Heart left ventricle (tissue), 16 donors: ENCODE measurements at regions not wholly inside any gene's neighbourhood (a gene's known extent, or its start where the extent isn't known, plus 50 kb on each side); places are given as distances from the start of the nearest gene placed in this dataset.

Experiments
- ATAC-seq, 4 donors: fragments of 200-7000 bp; cut with Tn5 transposase; one replicate each; pipeline ENCODE4 v1.9.1; 2020 to 2022; ENCODE audit warnings: moderate library complexity in 4 of 4, mild to moderate bottlenecking in 3 of 4, moderate number of reproducible peaks in 1 of 4
- DNase-seq, 5 donors: peaks; one replicate each; pipeline ENCODE4 v3.0.0-alpha.2; 2020
- H3K27ac ChIP-seq, 12 donors: fragments of 200-600 bp; sonication (generic) in 4 of 12; one replicate each; pipeline versions ENCODE4 v1.5.0 to v1.8.0; 2016 to 2022; ENCODE audit warnings: mild to moderate bottlenecking in 2 of 12
- H3K27me3 ChIP-seq, 9 donors: fragments of 200-600 bp; sonication (generic) in 2 of 9; one replicate each; pipeline versions ENCODE4 v1.5.1 to v1.8.0; 2016 to 2022; ENCODE audit warnings: mild to moderate bottlenecking in 3 of 9
- H3K36me3 ChIP-seq, 9 donors: fragments of 200-600 bp; sonication (generic) in 2 of 9; one replicate each; pipeline versions ENCODE4 v1.5.0 to v1.8.0; 2018 to 2022; ENCODE audit warnings: mild to moderate bottlenecking in 2 of 9
- H3K4me1 ChIP-seq, 12 donors: fragments of 200-600 bp; sonication (generic) in 4 of 12; one replicate each; pipeline versions ENCODE4 v1.5.0 to v1.8.0; 2016 to 2022; ENCODE audit warnings: mild to moderate bottlenecking in 3 of 12
- H3K4me3 ChIP-seq, 12 donors: fragments of 200-600 bp; sonication (generic) in 4 of 12; one replicate each; pipeline versions ENCODE4 v1.5.0 to v1.8.0; 2017 to 2022; ENCODE audit warnings: mild to moderate bottlenecking in 9 of 12, moderate library complexity in 4 of 12
- H3K9me3 ChIP-seq, 12 donors: fragments of 200-600 bp; sonication (generic) in 4 of 12; one replicate each; pipeline versions ENCODE4 v1.5.0 to v1.8.0; 2016 to 2022; ENCODE audit warnings: mild to moderate bottlenecking in 1 of 12
- CTCF ChIP-seq, 12 donors: fragments of 200-600 bp; sonication (generic) in 4 of 12; IDR thresholded peaks; one replicate each; pipeline versions ENCODE4 v1.5.0 to v1.8.0; 2018 to 2022; ENCODE audit warnings: antibody characterized with exemption in 12 of 12, mild to moderate bottlenecking in 5 of 12
- POLR2A ChIP-seq, 2 donors: fragments of 450-650 bp; IDR thresholded peaks; one replicate each; pipeline ENCODE4 v1.6.1; 2017; ENCODE audit warnings: antibody characterized with exemption in 2 of 2, mild to moderate bottlenecking in 2 of 2, moderate library complexity in 2 of 2
- WGBS, 4 donors: extraction: QIAGEN DNeasy Blood & Tissue Kit in 2 of 4; methylation state at CpG; one replicate each; pipeline versions ENCODE4 v1.1.5 to v1.1.7; 2013 to 2018; 5-methylcytosine and 5-hydroxymethylcytosine counted together
- intact Hi-C, 10 donors: fragments of 100-400 bp; cut with DNase I; formaldehyde crosslinking; loops; one replicate each; pipeline versions ENCODE4 v1.11.1 to v1.14.2; 2022
- donor health status: ischemic (EF 13 %, LVEDD 7.1; RV severe dilation, severe dysfunction).
- donor health status: healthy with polysubstance abuse.
- donor health status: DM: no; HTN: yes; CAD: no.
- donor health status: DM: no; HTN: no; CAD: no.
- donor health status: ischemic (EF 25% LVEDD 6.9; RV normal size, moderate dysfunction).
- donor health status: ischemic (EF 25% LVEDD 5.7; RV mildly dilated, moderate dysfunction).
- donor health status: healthy.
- donor health status: DM: yes; HTN: yes; CAD: no.
- donor health status: ischemic (EF 35%, LVEDD 5.7; RV mildly dilated, moderate dysfunction).
- donor health status: nonischemic (EF 11% LVEDD 7.7; RV severe dilation, severe dysfunction).
- donor health status: DM: yes; HTN: yes; CAD: no.
- donor health status: PGD.
- donor health status: ischemic (EF 29% LVEDD 5.4; RV normal size, mild dysfunction).
- donor health status: nonischemic (EF 23%, LVEDD 6.1; RV moderate dilation, normal function).

GRCh38 chr11:95500466-95500865, 269.5 kb upstream of the SESN3 start:
- H3K27me3 ChIP-seq, result no peaks in the 10 kb centered on the region
- intact Hi-C loops, result no loop called here
- 88 to 93% (median 92%) methylated on average over 1 of the region's 1 CpG for WGBS, 4 donors
- H3K27ac ChIP-seq, result no peak overlapping the region
- ATAC-seq, result no peak
- TF ChIP-seq CTCF (IDR thresholded peaks at IDR 0.05) (no peak), POLR2A (IDR thresholded peaks at IDR 0.05) (no peak)
- no peak overlapping the region for H3K4me3 ChIP-seq
- H3K4me1 ChIP-seq, result peaks cover 0 to 17% (median 0%) of the 10 kb centered on the region in 12 donors
- DNase-seq, result no peak
- H3K36me3 ChIP-seq, result no peaks in the 10 kb centered on the region
- no peaks in the 10 kb centered on the region for H3K9me3 ChIP-seq

GRCh38 chr11:95499516-95500135, 268.6 kb upstream of the SESN3 start:
- H3K4me1 ChIP-seq, result peaks cover 0 to 17% (median 0%) of the 10 kb centered on the region in 12 donors
- TF ChIP-seq POLR2A (IDR thresholded peaks at IDR 0.05) (no peak), CTCF (IDR thresholded peaks at IDR 0.05) (no peak)
- no peak for DNase-seq
- no peaks in the 10 kb centered on the region for H3K36me3 ChIP-seq
- intact Hi-C loops, result no loop called here
- H3K27ac ChIP-seq, result no peak overlapping the region
- H3K9me3 ChIP-seq, result peaks cover 0 to 4% (median 0%) of the 10 kb centered on the region in 12 donors
- no peak overlapping the region for H3K4me3 ChIP-seq
- no peak for ATAC-seq
- H3K27me3 ChIP-seq, result no peaks in the 10 kb centered on the region

- no peak for ATAC-seq
- H3K27me3 ChIP-seq, result no peaks in the 10 kb centered on the region
- TF ChIP-seq CTCF (IDR thresholded peaks at IDR 0.05), result no peak
- TF ChIP-seq POLR2A (IDR thresholded peaks at IDR 0.05), result no peak
- intact Hi-C loops, result no loop called here
- 44 to 66% (median 62%) methylated on average over 2 of the region's 2 CpGs for WGBS, 4 donors
- H3K9me3 ChIP-seq, result peaks cover 0 to 11% (median 2%) of the 10 kb centered on the region in 12 donors
- H3K4me3 ChIP-seq, result no peak overlapping the region
- H3K4me1 ChIP-seq, result peaks cover 0 to 17% (median 0%) of the 10 kb centered on the region in 12 donors
- no peak overlapping the region for H3K27ac ChIP-seq
- no peak for DNase-seq
- no peaks in the 10 kb centered on the region for H3K36me3 ChIP-seq
Observed at GRCh38 chr11:95498722-95499425, 267.9 kb upstream of the SESN3 start.

GRCh38 chr11:95496901-95497300, 265.9 kb upstream of the SESN3 start:
- TF ChIP-seq POLR2A (IDR thresholded peaks at IDR 0.05) (no peak), CTCF (IDR thresholded peaks at IDR 0.05) (no peak)
- Histone ChIP-seq H3K27ac (peak overlapping the region in 3 of 12 donors; percentile 12 to 70 (median 55)), H3K4me3 (no peak overlapping the region), H3K9me3 (peaks cover 0 to 22% (median 2%) of the 10 kb centered on the region in 12 donors), H3K27me3 (no peaks in the 10 kb centered on the region), H3K4me1 (peaks cover 0 to 14% (median 0%) of the 10 kb centered on the region in 12 donors), H3K36me3 (no peaks in the 10 kb centered on the region)
- 72 to 90% (median 81%) methylated on average over 1 of the region's 1 CpG for WGBS, 4 donors
- no peak for ATAC-seq
- intact Hi-C loops, result no loop called here
- no peak for DNase-seq
